Fibroblast of the aortic adventitia (primary cell): ENCODE measurements at regions not wholly inside any gene's neighbourhood (a gene's known extent, or its start where the extent isn't known, plus 50 kb on each side); places are given as distances from the start of the nearest gene placed in this dataset.

Source experiments
- DNase-seq: peaks from one replicate; pipeline ENCODE4 v3.0.0-alpha.2; 2010; ENCODE audit warnings: low read depth
- H3K4me3 ChIP-seq: 2 replicates; pipeline ENCODE4 v1.5.1; 2011; ENCODE audit warnings: low read depth, mild to moderate bottlenecking, control low read depth, low read length, moderate library complexity
- CTCF ChIP-seq: IDR thresholded peaks from 2 replicates; pipeline ENCODE4 v1.5.1; 2011; ENCODE audit warnings: mild to moderate bottlenecking, low read length, control low read depth, inconsistent platforms; ENCODE audit not compliant: insufficient read depth

- no peak for DNase-seq
- no peak overlapping the region for H3K4me3 ChIP-seq
- no peak for TF ChIP-seq CTCF
Observed at GRCh38 chr3:61449327-61450040, 111.9 kb upstream of the PTPRG start.

GRCh38 chr3:61450866-61451265, 110.5 kb upstream of the PTPRG start:
- no peak overlapping the region for H3K4me3 ChIP-seq
- no peak for TF ChIP-seq CTCF
- DNase-seq: no peak

- DNase-seq: no peak
- no peak for TF ChIP-seq CTCF
- no peak overlapping the region for H3K4me3 ChIP-seq
Observed at GRCh38 chr3:61451841-61452240, 109.5 kb upstream of the PTPRG start.

DNA sequence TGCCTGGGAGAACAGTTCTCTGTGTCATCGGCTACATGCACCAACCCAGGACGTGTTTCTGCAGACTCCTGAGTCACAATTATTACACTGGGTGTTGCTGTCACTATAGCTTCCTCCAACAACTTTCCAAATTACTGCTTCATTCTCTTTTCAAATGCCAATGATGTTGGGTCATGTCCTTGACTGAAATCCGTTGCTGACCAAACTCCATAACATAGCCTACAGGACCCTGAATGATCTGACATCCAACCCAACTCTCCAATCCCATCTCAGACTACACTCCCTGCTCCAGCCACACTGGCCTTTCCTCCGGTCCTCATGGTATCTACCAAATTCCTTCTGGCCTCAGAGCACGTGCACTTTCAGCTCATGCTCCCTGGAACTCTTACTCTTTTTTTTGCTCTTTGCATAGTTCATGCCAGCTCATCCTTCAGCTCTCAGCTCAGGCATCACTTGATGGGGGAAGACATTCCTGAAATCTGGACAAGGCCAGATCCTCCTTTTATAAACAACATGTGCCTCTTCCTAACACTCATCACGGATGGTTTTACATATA, 108.8 kb upstream of the PTPRG start:
- H3K4me3 ChIP-seq: no peak overlapping the region
- TF ChIP-seq CTCF: no peak
- DNase-seq: peak; percentile 6

DNA sequence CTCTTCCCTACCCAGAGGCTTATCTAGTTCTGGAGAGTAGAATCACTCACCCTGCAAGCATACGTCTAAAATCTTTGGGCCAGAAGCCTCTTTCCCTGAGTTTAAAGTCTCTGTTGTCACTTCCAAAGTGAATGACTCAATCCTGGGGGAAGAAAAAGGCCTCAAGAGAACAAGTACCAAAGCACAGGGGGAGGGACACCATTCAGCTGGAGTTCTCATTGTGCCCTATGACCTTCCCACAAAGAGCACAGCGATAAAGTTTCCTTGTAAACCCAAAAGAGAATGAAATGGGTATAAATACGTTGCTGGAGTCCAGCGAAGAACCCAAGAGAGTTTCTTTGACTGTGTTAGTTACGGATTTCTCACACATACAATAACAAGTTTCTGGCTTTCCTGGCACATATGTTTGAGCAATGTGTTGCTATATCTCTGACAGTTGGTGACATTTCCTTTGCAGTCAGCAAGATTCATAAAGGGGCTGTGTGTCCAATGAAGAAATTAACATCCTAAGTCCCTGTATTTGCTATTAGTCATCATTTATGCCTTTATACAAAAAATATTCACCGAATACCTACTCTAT, 107.3 kb upstream of the PTPRG start:
- no peak for TF ChIP-seq CTCF
- no peak overlapping the region for H3K4me3 ChIP-seq
- DNase-seq: peak; percentile 1

DNA sequence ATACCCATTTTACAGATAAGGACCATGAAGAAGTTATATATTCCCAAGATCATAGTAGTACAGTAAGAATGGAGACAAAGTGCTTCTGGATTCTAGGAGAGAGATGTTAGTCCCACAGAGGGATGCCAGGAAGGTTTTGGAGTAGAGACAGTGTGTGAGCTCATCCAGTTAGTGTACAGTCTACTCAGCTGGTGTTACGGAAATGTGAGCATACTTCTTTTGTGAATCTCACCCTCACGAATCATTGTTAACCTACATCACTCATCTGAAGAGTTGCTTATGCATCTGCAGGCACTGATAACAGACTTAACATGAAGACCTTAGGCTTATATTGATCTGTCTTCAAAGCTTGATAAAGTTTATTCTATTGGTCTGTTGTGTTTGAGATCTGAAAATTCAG, 106.6 kb upstream of the PTPRG start:
- no peak overlapping the region for H3K4me3 ChIP-seq
- no peak for TF ChIP-seq CTCF
- peak; percentile 40 for DNase-seq
